OCI-LY1 (cell line): ENCODE measurements at regions not wholly inside any gene's neighbourhood (a gene's known extent, or its start where the extent isn't known, plus 50 kb on each side); places are given as distances from the start of the nearest gene placed in this dataset.

Experiments used
- H2AFZ ChIP-seq: fragments of 200-600 bp; sonication (generic), shearing (Covaris generic); 2 replicates; pipeline ENCODE4 v1.6.0; 2014; ENCODE audit warnings: antibody characterized with exemption, mild to moderate bottlenecking, low read length
- H3F3A ChIP-seq: fragments of 200-600 bp; sonication (generic), shearing (Covaris generic); 2 replicates; pipeline ENCODE4 v1.6.0; 2014; ENCODE audit warnings: mild to moderate bottlenecking, antibody characterized with exemption, low read length, moderate library complexity; ENCODE audit not compliant: insufficient read depth
- H3K27ac ChIP-seq: fragments of 200-600 bp; sonication (generic); 2 replicates; pipeline ENCODE4 v1.5.1; 2014; ENCODE audit warnings: low read length, mixed run types, mild to moderate bottlenecking, low read depth; ENCODE audit not compliant: poor library complexity, severe bottlenecking
- H3K27me3 ChIP-seq: fragments of 200-600 bp; sonication (generic); 2 replicates; pipeline ENCODE4 v1.6.0; 2014; ENCODE audit warnings: antibody characterized with exemption, mild to moderate bottlenecking, low read length, moderate library complexity; ENCODE audit not compliant: insufficient read depth
- H3K36me3 ChIP-seq: fragments of 200-600 bp; sonication (generic); 2 replicates; pipeline ENCODE4 v1.6.1; 2014; ENCODE audit warnings: mild to moderate bottlenecking, antibody characterized with exemption, low read length, moderate library complexity, mixed read lengths; ENCODE audit not compliant: insufficient read depth
- H3K4me1 ChIP-seq: fragments of 200-600 bp; sonication (generic); 2 replicates; pipeline ENCODE4 v1.5.1; 2014; ENCODE audit warnings: mild to moderate bottlenecking, low read length, moderate library complexity; ENCODE audit not compliant: insufficient read depth, severe bottlenecking
- H3K4me2 ChIP-seq: fragments of 200-600 bp; sonication (generic), shearing (Covaris generic); 2 replicates; pipeline ENCODE4 v1.6.1; 2014; ENCODE audit warnings: low read length
- H3K4me3 ChIP-seq: fragments of 200-600 bp; sonication (generic); 2 replicates; pipeline ENCODE4 v1.5.1; 2014; ENCODE audit warnings: low read length, low read depth, mild to moderate bottlenecking, mixed read lengths; ENCODE audit not compliant: poor library complexity, severe bottlenecking
- H3K79me2 ChIP-seq: fragments of 200-600 bp; shearing (Covaris generic); 2 replicates; pipeline ENCODE4 v1.6.1; 2016; ENCODE audit warnings: mixed run types, low read length, mixed read lengths; ENCODE audit not compliant: insufficient read depth
- H3K9ac ChIP-seq: fragments of 200-600 bp; sonication (generic), shearing (Covaris generic); 2 replicates; pipeline ENCODE4 v1.6.1; 2014; ENCODE audit warnings: mild to moderate bottlenecking, low read length, mixed read lengths
- H3K9me2 ChIP-seq: fragments of 200-600 bp; sonication (generic), shearing (Covaris generic); 2 replicates; pipeline ENCODE4 v1.6.1; 2014; ENCODE audit warnings: low read depth, mild to moderate bottlenecking, low read length, mixed read lengths
- H3K9me3 ChIP-seq: fragments of 200-600 bp; shearing (Covaris generic); 2 replicates; pipeline ENCODE4 v1.6.1; 2014; ENCODE audit warnings: low read length, mixed read lengths
- H4K20me1 ChIP-seq: fragments of 200-600 bp; sonication (generic), shearing (Covaris generic); 2 replicates; pipeline ENCODE4 v1.6.0; 2016; ENCODE audit warnings: mild to moderate bottlenecking, low read length; ENCODE audit not compliant: insufficient read depth
- CTCF ChIP-seq: fragments of 200-600 bp; sonication (generic), shearing (Covaris generic); IDR thresholded peaks from 2 replicates; pipeline ENCODE4 v1.5.1; 2017; ENCODE audit warnings: mild to moderate bottlenecking, antibody characterized with exemption, low read length, moderate library complexity, mixed read lengths
- EZH2 ChIP-seq: fragments of 200-600 bp; sonication (generic), shearing (Covaris generic); IDR thresholded peaks from 2 replicates; pipeline ENCODE4 v1.8.0; 2017; ENCODE audit warnings: borderline replicate concordance, mixed run types, mild to moderate bottlenecking, antibody characterized with exemption, low read length, moderate library complexity, mixed read lengths

- Histone ChIP-seq H3K36me3 (no peaks in the 10 kb centered on the region), H3K79me2 (no peaks in the 10 kb centered on the region), H3F3A (no peaks in the 10 kb centered on the region), H3K9ac (no peak overlapping the region), H2AFZ (no peak overlapping the region), H3K9me2 (no peaks in the 10 kb centered on the region), H3K9me3 (no peaks in the 10 kb centered on the region), H3K27ac (no peak overlapping the region), H3K4me2 (no peak overlapping the region), H3K27me3 (no peaks in the 10 kb centered on the region), H4K20me1 (no peaks in the 10 kb centered on the region), H3K4me1 (no peaks in the 10 kb centered on the region), H3K4me3 (no peak overlapping the region)
- TF ChIP-seq CTCF (no peak), EZH2 (no peak)
These were observed 76.1 kb upstream of the IRX3 start for GRCh38 chr16:54362591-54363206.

- Histone ChIP-seq H2AFZ (no peak overlapping the region), H3K79me2 (no peaks in the 10 kb centered on the region), H3K9me3 (no peaks in the 10 kb centered on the region), H4K20me1 (no peaks in the 10 kb centered on the region), H3K4me3 (no peak overlapping the region), H3K4me2 (no peak overlapping the region), H3K4me1 (no peaks in the 10 kb centered on the region), H3K36me3 (no peaks in the 10 kb centered on the region), H3K9ac (no peak overlapping the region), H3K27me3 (no peaks in the 10 kb centered on the region), H3K27ac (no peak overlapping the region), H3F3A (no peaks in the 10 kb centered on the region), H3K9me2 (no peaks in the 10 kb centered on the region)
- TF ChIP-seq EZH2 (no peak), CTCF (no peak)
These were observed 74.7 kb upstream of the IRX3 start for GRCh38 chr16:54361246-54361645.

GRCh38 chr16:54360681-54361080, 74.1 kb upstream of the IRX3 start:
- Histone ChIP-seq H3K9ac (no peak overlapping the region), H3K79me2 (no peaks in the 10 kb centered on the region), H4K20me1 (no peaks in the 10 kb centered on the region), H3K4me2 (no peak overlapping the region), H3K9me3 (no peaks in the 10 kb centered on the region), H2AFZ (no peak overlapping the region), H3K4me3 (no peak overlapping the region), H3K27me3 (no peaks in the 10 kb centered on the region), H3F3A (no peaks in the 10 kb centered on the region), H3K27ac (no peak overlapping the region), H3K36me3 (no peaks in the 10 kb centered on the region), H3K4me1 (no peaks in the 10 kb centered on the region), H3K9me2 (no peaks in the 10 kb centered on the region)
- TF ChIP-seq EZH2 = no peak
- TF ChIP-seq CTCF = no peak
